K562 (cell line): ENCODE measurements at regions not wholly inside any gene's neighbourhood (a gene's known extent, or its start where the extent isn't known, plus 50 kb on each side); places are given as distances from the start of the nearest gene placed in this dataset.

Source experiments
- ATAC-seq: fragments of 200-7000 bp; cut with Tn5 transposase; 3 replicates; pipeline ENCODE4 v1.9.1; 2020; ENCODE audit warnings: moderate library complexity
- BruUV-seq: library from RNA; stranded (reverse); fragments of 400-500 nt; replicated peaks from 2 replicates; lab custom pipeline; 2021; lab: Mats Ljungman, UMichigan
- CTCF ChIA-PET: fragments of 300-600 bp; formaldehyde crosslinking; extraction: SDS; loops from one replicate; lab custom pipeline; 2021; ENCODE audit warnings: low intra/inter-chr PET ratio; lab: Yijun Ruan, JAX
- POLR2A ChIA-PET: fragments of 300-600, 350-650 bp; sonication (Branson Sonifier 250); formaldehyde crosslinking; extraction: SDS; loops from one replicate; lab custom pipeline; 2021; ENCODE audit warnings: antibody characterized with exemption, inconsistent platforms; lab: Yijun Ruan, JAX
- DNase-seq, 4 experiments: peaks; one replicate each; pipeline versions ENCODE4 v3.0.0 to v3.0.0-alpha.2; 2011 to 2018; ENCODE audit warnings: low spot score in 3 of 4, mixed read lengths in 3 of 4; ENCODE audit errors: extremely low read depth in 1 of 4
- FAIRE-seq: peaks from 2 replicates; lab custom pipeline; 2011; peaks lifted over from hg19 to GRCh38; lab: Jason Lieb, UNC
- H2AFZ ChIP-seq: 2 replicates; pipeline ENCODE4 v1.6.0; 2011; ENCODE audit warnings: low read depth, low read length, control low read depth, inconsistent platforms
- H3K27ac ChIP-seq: fragments of 200-600 bp; 3 replicates; pipeline ENCODE4 v1.8.0; 2011; ENCODE audit warnings: low read depth, mild to moderate bottlenecking, control low read depth, inconsistent platforms, low read length, moderate library complexity, mixed read lengths; ENCODE audit errors: extremely low read depth
- H3K27me3 ChIP-seq, 2 experiments: fragments of 300-600 bp in 1 of 2; 2 replicates in 1 of 2; 3 replicates in 1 of 2; pipeline versions ENCODE4 v1.6.0 to v1.8.0; 2011; ENCODE audit warnings: inconsistent platforms in 2 of 2, low read length in 2 of 2, mild to moderate bottlenecking in 1 of 2, mixed read lengths in 1 of 2, moderate library complexity in 1 of 2; ENCODE audit not compliant: control insufficient read depth in 2 of 2, insufficient read depth in 2 of 2
- H3K36me3 ChIP-seq: fragments of 300-600 bp; 3 replicates; pipeline ENCODE4 v1.8.0; 2011; ENCODE audit warnings: mild to moderate bottlenecking, low read length, inconsistent platforms; ENCODE audit not compliant: control insufficient read depth, insufficient read depth
- H3K4me1 ChIP-seq, 2 experiments: fragments of 200-600 bp in 1 of 2; replicated peaks in 1 of 2; 2 replicates in 1 of 2; 3 replicates in 1 of 2; pipeline versions ENCODE4 v1.5.1 to v1.8.0; 2011; ENCODE audit warnings: inconsistent platforms in 2 of 2, low read length in 2 of 2, mild to moderate bottlenecking in 1 of 2, mixed read lengths in 1 of 2, moderate library complexity in 1 of 2; ENCODE audit not compliant: control insufficient read depth in 2 of 2, insufficient read depth in 2 of 2
- H3K4me2 ChIP-seq: 2 replicates; pipeline ENCODE4 v1.6.1; 2011; ENCODE audit warnings: low read length, control low read depth, inconsistent platforms, mixed read lengths; ENCODE audit not compliant: insufficient read depth
- H3K4me3 ChIP-seq: fragments of 200-600 bp; sonication (generic), shearing (Covaris generic); 2 replicates; pipeline ENCODE4 v1.5.1; 2016; ENCODE audit warnings: control low read depth, inconsistent platforms
- H3K79me2 ChIP-seq: fragments of 200-600 bp; 3 replicates; pipeline ENCODE4 v1.8.0; 2011; ENCODE audit warnings: low read length, inconsistent platforms; ENCODE audit not compliant: control insufficient read depth, insufficient read depth
- H3K9ac ChIP-seq, 2 experiments: 2 replicates each; pipeline versions ENCODE4 v1.6.0 to v1.6.1; 2011; ENCODE audit warnings: low read depth in 2 of 2, low read length in 2 of 2, control low read depth in 1 of 2, inconsistent platforms in 1 of 2, mild to moderate bottlenecking in 1 of 2, mixed read lengths in 1 of 2; ENCODE audit not compliant: insufficient read depth in 1 of 2
- H3K9me1 ChIP-seq: one replicate; pipeline ENCODE4 v1.6.0; 2011; ENCODE audit warnings: inconsistent platforms, mild to moderate bottlenecking, low read length, moderate library complexity; ENCODE audit not compliant: control insufficient read depth, insufficient read depth
- H3K9me3 ChIP-seq: replicated peaks from 2 replicates; pipeline ENCODE4 v1.5.1; 2011; ENCODE audit warnings: low read depth, low read length, inconsistent platforms; ENCODE audit not compliant: control insufficient read depth, insufficient read depth
- H4K20me1 ChIP-seq: replicated peaks from 2 replicates; pipeline ENCODE4 v1.6.1; 2011; ENCODE audit warnings: low read length, inconsistent platforms, mixed read lengths; ENCODE audit not compliant: control insufficient read depth, insufficient read depth
- CREBBP ChIP-seq: IDR thresholded peaks from one replicate; pipeline ENCODE4 v1.6.1; 2012; ENCODE audit warnings: low read depth, mild to moderate bottlenecking, control low read depth, inconsistent platforms, low read length
- GTF2F1 ChIP-seq: IDR thresholded peaks from 2 replicates; pipeline ENCODE4 v1.6.1; 2011; ENCODE audit warnings: low read depth, low read length, improper control_type of control experiment
- STAT6 ChIP-seq: sonication (generic); formaldehyde crosslinking; IDR thresholded peaks from 2 replicates; pipeline ENCODE4 v1.8.1; 2023; ENCODE audit warnings: mild to moderate bottlenecking, missing genetic modification reagents
- ZNF23 ChIP-seq: fragments of 250-450 bp; sonication (Bioruptor Pico); IDR thresholded peaks from 2 replicates; pipeline ENCODE4 v1.4.0; 2020; ENCODE audit warnings: mild to moderate bottlenecking
- ZNF75A ChIP-seq: fragments of 450-650 bp; formaldehyde crosslinking; IDR thresholded peaks from 2 replicates; pipeline ENCODE4 v1.4.0; 2020; ENCODE audit warnings: mild to moderate bottlenecking
- WGBS: fragments of 100-300 bp; shearing (Covaris generic); methylation state at CpG from one replicate; pipeline ENCODE4 v1.1.6; 2016; ENCODE audit warnings: low coverage, mixed read lengths; ENCODE audit not compliant: insufficient coverage; ENCODE audit errors: missing lambda C conversion rate; 5-methylcytosine and 5-hydroxymethylcytosine counted together
- in situ Hi-C: fragments of 300-500 bp; cut with MboI; formaldehyde crosslinking; loops from 4 replicates; pipeline ENCODE4 v1.15.0; 2018; ENCODE audit warnings: inconsistent platforms, mixed read lengths
- intact Hi-C: fragments of 100-400 bp; cut with micrococcal nuclease; formaldehyde crosslinking; loops from 2 replicates; pipeline ENCODE4 v1.14.2; 2022
- TF ChIP-seq, protein P1 (sequence below): sonication (generic); IDR thresholded peaks from 2 replicates; pipeline ENCODE4 v1.6.1; 2016
- TF ChIP-seq, protein P2 (sequence below): sonication (generic); formaldehyde crosslinking; IDR thresholded peaks from 2 replicates; pipeline ENCODE4 v1.5.0; 2020; ENCODE audit warnings: missing genetic modification reagents
- TF ChIP-seq, protein P3 (sequence below): IDR thresholded peaks from 2 replicates; pipeline ENCODE4 v1.6.1; 2014; ENCODE audit warnings: antibody characterized with exemption
- TF ChIP-seq, protein P4 (sequence below): sonication (generic); formaldehyde crosslinking; IDR thresholded peaks from 2 replicates; pipeline ENCODE4 v1.8.1; 2023; ENCODE audit warnings: missing genetic modification reagents, mild to moderate bottlenecking, borderline replicate concordance
- TF ChIP-seq, protein P5 (sequence below): fragments of 250-450 bp; sonication (Bioruptor Pico); IDR thresholded peaks from 2 replicates; pipeline ENCODE4 v1.4.0; 2020; ENCODE audit warnings: mild to moderate bottlenecking

DNA sequence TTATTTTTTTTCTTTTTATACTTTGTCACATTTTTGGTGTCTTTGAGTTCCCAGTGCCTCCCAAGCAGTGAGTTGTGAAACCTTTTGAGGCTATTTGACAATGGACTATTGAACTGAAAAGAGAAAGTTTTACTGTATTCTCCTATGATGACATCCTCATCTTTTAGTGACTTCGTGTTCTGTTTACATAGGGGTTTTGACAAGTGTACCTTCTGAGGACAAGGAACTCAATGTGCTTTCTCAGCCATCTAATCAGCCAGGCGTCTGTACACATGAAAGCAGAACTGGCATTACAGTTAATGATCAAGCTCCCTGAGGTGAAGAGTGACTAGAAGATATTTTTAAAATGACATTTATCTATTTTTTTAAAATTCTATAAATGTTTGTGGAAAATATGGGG lies 175.5 kb downstream of the ANXA1 start:
- no peak for FAIRE-seq
- H3K4me3 ChIP-seq = no peak overlapping the region
- H4K20me1 ChIP-seq = no peaks in the 10 kb centered on the region
- H3K79me2 ChIP-seq = no peaks in the 10 kb centered on the region
- H2AFZ ChIP-seq = no peak overlapping the region
- in situ Hi-C loops (no loop called here), intact Hi-C loops (no loop called here)
- no peaks in the 10 kb centered on the region for H3K27me3 ChIP-seq
- BruUV-seq = no TSS peak
- H3K9me1 ChIP-seq = no peaks in the 10 kb centered on the region
- no peak for ATAC-seq
- H3K4me2 ChIP-seq = no peak overlapping the region
- no peak overlapping the region for H3K27ac ChIP-seq
- 0% methylated on average over 2 of the region's 2 CpGs for WGBS
- POLR2A ChIA-PET = no interaction called here
- H3K9me3 ChIP-seq = no peaks in the 10 kb centered on the region; the same call in 1 of the 2 replicates
- CTCF ChIA-PET = no interaction called here
- H3K9ac ChIP-seq = no peak overlapping the region
- no peaks in the 10 kb centered on the region for H3K4me1 ChIP-seq
- H3K36me3 ChIP-seq = no peaks in the 10 kb centered on the region
- DNase-seq = no peak
- no peak for TF ChIP-seq STAT6 (CRISPR knock-in tag)
- TF ChIP-seq ZNF75A (CRISPR knock-in tag) = no peak
- TF ChIP-seq, protein P1, sequence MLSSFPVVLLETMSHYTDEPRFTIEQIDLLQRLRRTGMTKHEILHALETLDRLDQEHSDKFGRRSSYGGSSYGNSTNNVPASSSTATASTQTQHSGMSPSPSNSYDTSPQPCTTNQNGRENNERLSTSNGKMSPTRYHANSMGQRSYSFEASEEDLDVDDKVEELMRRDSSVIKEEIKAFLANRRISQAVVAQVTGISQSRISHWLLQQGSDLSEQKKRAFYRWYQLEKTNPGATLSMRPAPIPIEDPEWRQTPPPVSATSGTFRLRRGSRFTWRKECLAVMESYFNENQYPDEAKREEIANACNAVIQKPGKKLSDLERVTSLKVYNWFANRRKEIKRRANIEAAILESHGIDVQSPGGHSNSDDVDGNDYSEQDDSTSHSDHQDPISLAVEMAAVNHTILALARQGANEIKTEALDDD = no peak
- no peak for TF ChIP-seq ZNF23
- TF ChIP-seq, protein P2, sequence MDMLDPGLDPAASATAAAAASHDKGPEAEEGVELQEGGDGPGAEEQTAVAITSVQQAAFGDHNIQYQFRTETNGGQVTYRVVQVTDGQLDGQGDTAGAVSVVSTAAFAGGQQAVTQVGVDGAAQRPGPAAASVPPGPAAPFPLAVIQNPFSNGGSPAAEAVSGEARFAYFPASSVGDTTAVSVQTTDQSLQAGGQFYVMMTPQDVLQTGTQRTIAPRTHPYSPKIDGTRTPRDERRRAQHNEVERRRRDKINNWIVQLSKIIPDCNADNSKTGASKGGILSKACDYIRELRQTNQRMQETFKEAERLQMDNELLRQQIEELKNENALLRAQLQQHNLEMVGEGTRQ (CRISPR knock-in tag) = no peak
- TF ChIP-seq GTF2F1 = no peak
- TF ChIP-seq, protein P3, sequence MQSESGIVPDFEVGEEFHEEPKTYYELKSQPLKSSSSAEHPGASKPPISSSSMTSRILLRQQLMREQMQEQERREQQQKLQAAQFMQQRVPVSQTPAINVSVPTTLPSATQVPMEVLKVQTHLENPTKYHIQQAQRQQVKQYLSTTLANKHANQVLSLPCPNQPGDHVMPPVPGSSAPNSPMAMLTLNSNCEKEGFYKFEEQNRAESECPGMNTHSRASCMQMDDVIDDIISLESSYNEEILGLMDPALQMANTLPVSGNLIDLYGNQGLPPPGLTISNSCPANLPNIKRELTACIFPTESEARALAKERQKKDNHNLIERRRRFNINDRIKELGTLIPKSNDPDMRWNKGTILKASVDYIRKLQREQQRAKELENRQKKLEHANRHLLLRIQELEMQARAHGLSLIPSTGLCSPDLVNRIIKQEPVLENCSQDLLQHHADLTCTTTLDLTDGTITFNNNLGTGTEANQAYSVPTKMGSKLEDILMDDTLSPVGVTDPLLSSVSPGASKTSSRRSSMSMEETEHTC = no peak
- TF ChIP-seq, protein P4, sequence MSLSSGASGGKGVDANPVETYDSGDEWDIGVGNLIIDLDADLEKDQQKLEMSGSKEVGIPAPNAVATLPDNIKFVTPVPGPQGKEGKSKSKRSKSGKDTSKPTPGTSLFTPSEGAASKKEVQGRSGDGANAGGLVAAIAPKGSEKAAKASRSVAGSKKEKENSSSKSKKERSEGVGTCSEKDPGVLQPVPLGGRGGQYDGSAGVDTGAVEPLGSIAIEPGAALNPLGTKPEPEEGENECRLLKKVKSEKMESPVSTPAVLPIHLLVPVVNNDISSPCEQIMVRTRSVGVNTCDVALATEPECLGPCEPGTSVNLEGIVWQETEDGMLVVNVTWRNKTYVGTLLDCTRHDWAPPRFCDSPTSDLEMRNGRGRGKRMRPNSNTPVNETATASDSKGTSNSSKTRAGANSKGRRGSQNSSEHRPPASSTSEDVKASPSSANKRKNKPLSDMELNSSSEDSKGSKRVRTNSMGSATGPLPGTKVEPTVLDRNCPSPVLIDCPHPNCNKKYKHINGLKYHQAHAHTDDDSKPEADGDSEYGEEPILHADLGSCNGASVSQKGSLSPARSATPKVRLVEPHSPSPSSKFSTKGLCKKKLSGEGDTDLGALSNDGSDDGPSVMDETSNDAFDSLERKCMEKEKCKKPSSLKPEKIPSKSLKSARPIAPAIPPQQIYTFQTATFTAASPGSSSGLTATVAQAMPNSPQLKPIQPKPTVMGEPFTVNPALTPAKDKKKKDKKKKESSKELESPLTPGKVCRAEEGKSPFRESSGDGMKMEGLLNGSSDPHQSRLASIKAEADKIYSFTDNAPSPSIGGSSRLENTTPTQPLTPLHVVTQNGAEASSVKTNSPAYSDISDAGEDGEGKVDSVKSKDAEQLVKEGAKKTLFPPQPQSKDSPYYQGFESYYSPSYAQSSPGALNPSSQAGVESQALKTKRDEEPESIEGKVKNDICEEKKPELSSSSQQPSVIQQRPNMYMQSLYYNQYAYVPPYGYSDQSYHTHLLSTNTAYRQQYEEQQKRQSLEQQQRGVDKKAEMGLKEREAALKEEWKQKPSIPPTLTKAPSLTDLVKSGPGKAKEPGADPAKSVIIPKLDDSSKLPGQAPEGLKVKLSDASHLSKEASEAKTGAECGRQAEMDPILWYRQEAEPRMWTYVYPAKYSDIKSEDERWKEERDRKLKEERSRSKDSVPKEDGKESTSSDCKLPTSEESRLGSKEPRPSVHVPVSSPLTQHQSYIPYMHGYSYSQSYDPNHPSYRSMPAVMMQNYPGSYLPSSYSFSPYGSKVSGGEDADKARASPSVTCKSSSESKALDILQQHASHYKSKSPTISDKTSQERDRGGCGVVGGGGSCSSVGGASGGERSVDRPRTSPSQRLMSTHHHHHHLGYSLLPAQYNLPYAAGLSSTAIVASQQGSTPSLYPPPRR (CRISPR knock-in tag) = no peak
- TF ChIP-seq, protein P5, sequence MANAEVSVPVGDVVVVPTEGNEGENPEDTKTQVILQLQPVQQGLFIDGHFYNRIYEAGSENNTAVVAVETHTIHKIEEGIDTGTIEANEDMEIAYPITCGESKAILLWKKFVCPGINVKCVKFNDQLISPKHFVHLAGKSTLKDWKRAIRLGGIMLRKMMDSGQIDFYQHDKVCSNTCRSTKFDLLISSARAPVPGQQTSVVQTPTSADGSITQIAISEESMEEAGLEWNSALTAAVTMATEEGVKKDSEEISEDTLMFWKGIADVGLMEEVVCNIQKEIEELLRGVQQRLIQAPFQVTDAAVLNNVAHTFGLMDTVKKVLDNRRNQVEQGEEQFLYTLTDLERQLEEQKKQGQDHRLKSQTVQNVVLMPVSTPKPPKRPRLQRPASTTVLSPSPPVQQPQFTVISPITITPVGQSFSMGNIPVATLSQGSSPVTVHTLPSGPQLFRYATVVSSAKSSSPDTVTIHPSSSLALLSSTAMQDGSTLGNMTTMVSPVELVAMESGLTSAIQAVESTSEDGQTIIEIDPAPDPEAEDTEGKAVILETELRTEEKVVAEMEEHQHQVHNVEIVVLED = no peak
- TF ChIP-seq CREBBP = no peak
